ENCODE measurements at regions not wholly inside any gene's neighbourhood (a gene's known extent, or its start where the extent isn't known, plus 50 kb on each side); places are given as distances from the start of the nearest gene placed in this dataset.
A peak's percentile ranks its signal among the peaks of the same experiment; 100 is the strongest.
"Not testable (repeated sequence)": the region's sequence is repeated elsewhere in the genome, so short reads cannot be mapped to it uniquely, and the experiment has no call there.

GRCh38 chr11:22920939-22921565, 60.8 kb upstream of the CCDC179 start:
- Histone ChIP-seq H3K4me1 (ENCODE audit: control insufficient read depth in 2 of 2, insufficient read depth in 2 of 2, low read length in 2 of 2) (no peaks in the 10 kb centered on the region), H3K27ac (ENCODE audit: low read depth in 1 of 2, low read length in 1 of 2) (no peak overlapping the region), H3K9me3 (ENCODE audit: control insufficient read depth in 2 of 2, insufficient read depth in 1 of 2, low read length in 1 of 2) (no peaks in the 10 kb centered on the region), H3K27me3 (ENCODE audit: control insufficient read depth in 2 of 2, insufficient read depth in 1 of 2, low read length in 1 of 2) (no peaks in the 10 kb centered on the region), H3K36me3 (ENCODE audit: control insufficient read depth in 2 of 2, insufficient read depth in 2 of 2, low read length in 1 of 2) (no peaks in the 10 kb centered on the region), H3K4me3 (ENCODE audit: low read length in 2 of 2) (no peak overlapping the region)
- 59% methylated on average over 5 of the region's 5 CpGs for WGBS
- peak in 3 of 9 donors; percentile 4 to 15 (median 5) for DNase-seq (ENCODE audit: low read depth in 6 of 9, low spot score in 9 of 9)

GRCh38 chr11:22922672-22923071, 62.4 kb upstream of the CCDC179 start:
- Histone ChIP-seq H3K4me1 (ENCODE audit: control insufficient read depth in 2 of 2, insufficient read depth in 2 of 2, low read length in 2 of 2) (no peaks in the 10 kb centered on the region), H3K9me3 (ENCODE audit: control insufficient read depth in 2 of 2, insufficient read depth in 1 of 2, low read length in 1 of 2) (no peaks in the 10 kb centered on the region), H3K4me3 (ENCODE audit: low read length in 2 of 2) (no peak overlapping the region), H3K27me3 (ENCODE audit: control insufficient read depth in 2 of 2, insufficient read depth in 1 of 2, low read length in 1 of 2) (no peaks in the 10 kb centered on the region), H3K36me3 (ENCODE audit: control insufficient read depth in 2 of 2, insufficient read depth in 2 of 2, low read length in 1 of 2) (no peaks in the 10 kb centered on the region), H3K27ac (ENCODE audit: low read depth in 1 of 2, low read length in 1 of 2) (no peak overlapping the region)
- 96% methylated on average over 1 of the region's 1 CpG for WGBS
- no peak for DNase-seq (ENCODE audit: low read depth in 6 of 9, low spot score in 9 of 9)

GRCh38 chr11:22923561-22923960, 63.3 kb upstream of the CCDC179 start:
- no peaks in the 10 kb centered on the region for H3K36me3 ChIP-seq (ENCODE audit: control insufficient read depth in 2 of 2, insufficient read depth in 2 of 2, low read length in 1 of 2)
- no peak overlapping the region for H3K27ac ChIP-seq (ENCODE audit: low read depth in 1 of 2, low read length in 1 of 2)
- 98% methylated on average over 1 of the region's 1 CpG for WGBS
- no peaks in the 10 kb centered on the region for H3K27me3 ChIP-seq (ENCODE audit: control insufficient read depth in 2 of 2, insufficient read depth in 1 of 2, low read length in 1 of 2)
- H3K4me1 ChIP-seq (ENCODE audit: control insufficient read depth in 2 of 2, insufficient read depth in 2 of 2, low read length in 2 of 2) = no peaks in the 10 kb centered on the region
- no peak for DNase-seq (ENCODE audit: low read depth in 6 of 9, low spot score in 9 of 9)
- H3K4me3 ChIP-seq (ENCODE audit: low read length in 2 of 2) = no peak overlapping the region
- no peaks in the 10 kb centered on the region for H3K9me3 ChIP-seq (ENCODE audit: control insufficient read depth in 2 of 2, insufficient read depth in 1 of 2, low read length in 1 of 2)

- H3K4me1 ChIP-seq (ENCODE audit: control insufficient read depth in 2 of 2, insufficient read depth in 2 of 2, low read length in 2 of 2) = no peaks in the 10 kb centered on the region
- no peaks in the 10 kb centered on the region for H3K9me3 ChIP-seq (ENCODE audit: control insufficient read depth in 2 of 2, insufficient read depth in 1 of 2, low read length in 1 of 2)
- H3K36me3 ChIP-seq (ENCODE audit: control insufficient read depth in 2 of 2, insufficient read depth in 2 of 2, low read length in 1 of 2) = no peaks in the 10 kb centered on the region
- H3K27ac ChIP-seq (ENCODE audit: low read depth in 1 of 2, low read length in 1 of 2) = no peak overlapping the region
- no peak overlapping the region for H3K4me3 ChIP-seq (ENCODE audit: low read length in 2 of 2)
- H3K27me3 ChIP-seq (ENCODE audit: control insufficient read depth in 2 of 2, insufficient read depth in 1 of 2, low read length in 1 of 2) = no peaks in the 10 kb centered on the region
- no peak for DNase-seq (ENCODE audit: low read depth in 6 of 9, low spot score in 9 of 9)
Measured at GRCh38 chr11:22926341-22926740, 66.1 kb upstream of the CCDC179 start.

DNA sequence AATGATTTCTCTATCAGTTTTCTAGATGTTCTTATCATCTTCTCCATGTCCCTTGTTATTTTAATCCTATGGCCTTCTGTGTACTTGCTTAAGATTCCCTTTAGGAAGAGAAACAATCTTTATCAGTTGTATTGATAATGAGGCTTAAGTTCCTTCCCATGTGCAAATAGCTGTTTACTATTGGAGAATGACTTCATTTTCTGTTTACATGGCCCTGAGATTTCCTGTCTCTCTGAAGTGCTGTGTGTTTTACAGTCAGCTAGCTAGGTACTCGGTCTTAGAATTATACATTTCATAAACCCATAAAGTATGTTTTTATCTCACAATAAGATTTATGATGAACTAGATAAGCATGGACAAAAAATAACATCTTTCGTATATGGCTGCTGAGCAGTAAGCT, 67.5 kb upstream of the CCDC179 start:
- no peaks in the 10 kb centered on the region for H3K36me3 ChIP-seq (ENCODE audit: control insufficient read depth in 2 of 2, insufficient read depth in 2 of 2, low read length in 1 of 2)
- H3K27ac ChIP-seq (ENCODE audit: low read depth in 1 of 2, low read length in 1 of 2) = no peak overlapping the region
- 93% methylated on average over 2 of the region's 2 CpGs for WGBS
- H3K27me3 ChIP-seq (ENCODE audit: control insufficient read depth in 2 of 2, insufficient read depth in 1 of 2, low read length in 1 of 2) = no peaks in the 10 kb centered on the region
- H3K4me3 ChIP-seq (ENCODE audit: low read length in 2 of 2) = no peak overlapping the region
- no peaks in the 10 kb centered on the region for H3K9me3 ChIP-seq (ENCODE audit: control insufficient read depth in 2 of 2, insufficient read depth in 1 of 2, low read length in 1 of 2)
- DNase-seq (ENCODE audit: low read depth in 6 of 9, low spot score in 9 of 9) = no peak
- no peaks in the 10 kb centered on the region for H3K4me1 ChIP-seq (ENCODE audit: control insufficient read depth in 2 of 2, insufficient read depth in 2 of 2, low read length in 2 of 2)

- Histone ChIP-seq H3K27me3 (ENCODE audit: control insufficient read depth in 2 of 2, insufficient read depth in 1 of 2, low read length in 1 of 2) (no peaks in the 10 kb centered on the region), H3K4me1 (ENCODE audit: control insufficient read depth in 2 of 2, insufficient read depth in 2 of 2, low read length in 2 of 2) (no peaks in the 10 kb centered on the region), H3K27ac (ENCODE audit: low read depth in 1 of 2, low read length in 1 of 2) (no peak overlapping the region), H3K9me3 (ENCODE audit: control insufficient read depth in 2 of 2, insufficient read depth in 1 of 2, low read length in 1 of 2) (no peaks in the 10 kb centered on the region), H3K36me3 (ENCODE audit: control insufficient read depth in 2 of 2, insufficient read depth in 2 of 2, low read length in 1 of 2) (no peaks in the 10 kb centered on the region), H3K4me3 (ENCODE audit: low read length in 2 of 2) (no peak overlapping the region)
- 87% methylated on average over 5 of the region's 5 CpGs for WGBS
- no peak for DNase-seq (ENCODE audit: low read depth in 6 of 9, low spot score in 9 of 9)
Measured at GRCh38 chr11:22928207-22928917, 68.1 kb upstream of the CCDC179 start.

DNA sequence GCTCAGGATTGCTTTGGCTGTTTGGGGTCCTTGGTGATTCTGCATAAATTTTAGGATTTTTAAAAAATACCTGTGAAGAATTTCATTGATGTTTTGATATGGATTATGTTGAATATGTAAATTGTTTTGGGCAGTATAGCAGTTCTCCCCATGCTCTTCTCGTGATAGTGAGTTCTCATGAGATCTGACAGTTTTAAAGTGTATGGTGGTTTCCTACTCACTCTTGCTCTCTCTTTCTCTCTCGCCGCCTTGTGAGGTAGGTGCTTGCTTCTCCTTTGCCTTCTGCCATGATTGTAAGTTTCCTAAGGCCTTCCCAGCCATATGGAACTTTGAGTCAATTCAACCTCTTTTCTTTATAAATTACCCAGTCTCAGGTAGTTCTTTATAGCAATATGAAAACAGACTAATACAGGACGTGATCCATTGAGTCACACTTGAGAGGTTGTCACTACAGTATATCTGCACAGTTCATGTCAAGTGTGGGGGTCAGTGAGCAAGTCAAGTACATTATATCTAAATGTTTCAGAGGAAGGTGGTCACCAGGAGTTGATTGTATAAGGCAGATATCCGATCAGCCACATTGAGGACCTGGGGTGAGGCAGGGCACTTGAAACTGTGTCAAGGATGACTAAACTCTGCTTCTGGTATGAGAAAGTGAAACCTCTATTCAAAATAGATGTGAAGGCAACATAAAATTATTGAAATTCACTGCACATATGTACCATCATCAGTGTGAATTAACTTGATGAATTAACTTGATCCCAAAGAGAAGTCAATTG, 70.7 kb upstream of the CCDC179 start:
- Histone ChIP-seq H3K27ac (ENCODE audit: low read depth in 1 of 2, low read length in 1 of 2) (no peak overlapping the region), H3K4me3 (ENCODE audit: low read length in 2 of 2) (no peak overlapping the region), H3K36me3 (ENCODE audit: control insufficient read depth in 2 of 2, insufficient read depth in 2 of 2, low read length in 1 of 2) (no peaks in the 10 kb centered on the region), H3K27me3 (ENCODE audit: control insufficient read depth in 2 of 2, insufficient read depth in 1 of 2, low read length in 1 of 2) (no peaks in the 10 kb centered on the region), H3K4me1 (ENCODE audit: control insufficient read depth in 2 of 2, insufficient read depth in 2 of 2, low read length in 2 of 2) (no peaks in the 10 kb centered on the region), H3K9me3 (ENCODE audit: control insufficient read depth in 2 of 2, insufficient read depth in 1 of 2, low read length in 1 of 2) (no peaks in the 10 kb centered on the region)
- 94% methylated on average over 5 of the region's 5 CpGs for WGBS
- DNase-seq (ENCODE audit: low read depth in 6 of 9, low spot score in 9 of 9) = no peak

GRCh38 chr11:22938691-22939090, 78.4 kb upstream of the CCDC179 start:
- DNase-seq (ENCODE audit: low read depth in 6 of 9, low spot score in 9 of 9) = no peak
- no peak overlapping the region for H3K27ac ChIP-seq (ENCODE audit: low read depth in 1 of 2, low read length in 1 of 2)
- H3K27me3 ChIP-seq (ENCODE audit: control insufficient read depth in 2 of 2, insufficient read depth in 1 of 2, low read length in 1 of 2) = no peaks in the 10 kb centered on the region
- 96% methylated on average over 1 of the region's 1 CpG for WGBS
- no peaks in the 10 kb centered on the region for H3K36me3 ChIP-seq (ENCODE audit: control insufficient read depth in 2 of 2, insufficient read depth in 2 of 2, low read length in 1 of 2)
- H3K4me3 ChIP-seq (ENCODE audit: low read length in 2 of 2) = no peak overlapping the region
- no peaks in the 10 kb centered on the region for H3K4me1 ChIP-seq (ENCODE audit: control insufficient read depth in 2 of 2, insufficient read depth in 2 of 2, low read length in 2 of 2)
- H3K9me3 ChIP-seq (ENCODE audit: control insufficient read depth in 2 of 2, insufficient read depth in 1 of 2, low read length in 1 of 2) = no peaks in the 10 kb centered on the region

GRCh38 chr11:22941544-22941943, 81.3 kb upstream of the CCDC179 start:
- not testable (repeated sequence) for H3K27me3 ChIP-seq (ENCODE audit: control insufficient read depth in 2 of 2, insufficient read depth in 1 of 2, low read length in 1 of 2); H3K27ac ChIP-seq (ENCODE audit: low read depth in 1 of 2, low read length in 1 of 2); H3K36me3 ChIP-seq (ENCODE audit: control insufficient read depth in 2 of 2, insufficient read depth in 2 of 2, low read length in 1 of 2); H3K4me3 ChIP-seq (ENCODE audit: low read length in 2 of 2); DNase-seq (ENCODE audit: low read depth in 6 of 9, low spot score in 9 of 9); H3K9me3 ChIP-seq (ENCODE audit: control insufficient read depth in 2 of 2, insufficient read depth in 1 of 2, low read length in 1 of 2); H3K4me1 ChIP-seq (ENCODE audit: control insufficient read depth in 2 of 2, insufficient read depth in 2 of 2, low read length in 2 of 2)
- 93% methylated on average over 3 of the region's 3 CpGs for WGBS

All from thymus (tissue), 11 donors.